CD14-positive monocyte (primary cell): ENCODE measurements at regions not wholly inside any gene's neighbourhood (a gene's known extent, or its start where the extent isn't known, plus 50 kb on each side); places are given as distances from the start of the nearest gene placed in this dataset.

Experiments
- DNase-seq, 3 donors: peaks; one replicate each; pipeline ENCODE4 v3.0.0-alpha.2; 2011 to 2022
- H2AFZ ChIP-seq: 2 replicates; pipeline ENCODE4 v1.6.0; 2012; ENCODE audit warnings: mild to moderate bottlenecking, low read depth, low read length, inconsistent platforms; ENCODE audit not compliant: insufficient read depth, poor library complexity, severe bottlenecking
- H3K27ac ChIP-seq, 2 donors: 1 replicate in 1 of 2; 2 replicates in 1 of 2; pipeline ENCODE4 v1.5.1; 2012 to 2013; ENCODE audit warnings: low read length in 2 of 2, control low read depth in 1 of 2, inconsistent platforms in 1 of 2, low read depth in 1 of 2, mild to moderate bottlenecking in 1 of 2
- H3K27me3 ChIP-seq, 2 donors: one replicate each; pipeline versions ENCODE4 v1.6.0 to v1.6.1; 2011 to 2013; ENCODE audit warnings: low read length in 2 of 2; ENCODE audit not compliant: control insufficient read depth in 2 of 2, insufficient read depth in 2 of 2
- H3K36me3 ChIP-seq, 2 donors: replicated peaks in 1 of 2; 1 replicate in 1 of 2; 2 replicates in 1 of 2; pipeline versions ENCODE4 v1.5.1 to v1.6.1; 2012 to 2013; ENCODE audit warnings: low read length in 2 of 2, control low read depth in 1 of 2, inconsistent platforms in 1 of 2, mild to moderate bottlenecking in 1 of 2; ENCODE audit not compliant: insufficient read depth in 2 of 2, control insufficient read depth in 1 of 2
- H3K4me1 ChIP-seq, 2 donors: 1 replicate in 1 of 2; 2 replicates in 1 of 2; pipeline versions ENCODE4 v1.5.1 to v1.6.1; 2012 to 2013; ENCODE audit warnings: low read length in 2 of 2, control low read depth in 1 of 2, inconsistent platforms in 1 of 2, mild to moderate bottlenecking in 1 of 2, moderate library complexity in 1 of 2; ENCODE audit not compliant: insufficient read depth in 2 of 2, control insufficient read depth in 1 of 2
- H3K4me2 ChIP-seq: replicated peaks from 2 replicates; pipeline ENCODE3; 2012; ENCODE audit warnings: low read length, moderate library complexity, mild to moderate bottlenecking; ENCODE audit not compliant: poor library complexity, severe bottlenecking; ENCODE audit errors: extremely low read depth
- H3K4me3 ChIP-seq, 3 experiments: fragments of 200-600 bp in 1 of 3; sonication (generic) in 1 of 3; replicated peaks in 1 of 3; 1 replicate in 2 of 3; 2 replicates in 1 of 3; pipeline ENCODE4 v1.5.1; 2011 to 2013; ENCODE audit warnings: low read length in 3 of 3, mild to moderate bottlenecking in 3 of 3, control low read depth in 2 of 3, low read depth in 2 of 3, inconsistent platforms in 1 of 3, moderate library complexity in 1 of 3
- H3K79me2 ChIP-seq: 2 replicates; pipeline ENCODE4 v1.6.0; 2012; ENCODE audit warnings: mild to moderate bottlenecking, control low read depth, inconsistent platforms, low read length, moderate library complexity; ENCODE audit not compliant: insufficient read depth
- H3K9ac ChIP-seq: 2 replicates; pipeline ENCODE4 v1.6.0; 2017; ENCODE audit warnings: low read length, mild to moderate bottlenecking; ENCODE audit not compliant: insufficient read depth, poor library complexity, severe bottlenecking
- H3K9me3 ChIP-seq, 2 donors: replicated peaks in 1 of 2; 1 replicate in 1 of 2; 2 replicates in 1 of 2; pipeline versions ENCODE4 v1.5.1 to v1.6.1; 2012 to 2013; ENCODE audit warnings: low read length in 2 of 2, control low read depth in 1 of 2; ENCODE audit not compliant: control insufficient read depth in 1 of 2, insufficient read depth in 1 of 2
- H4K20me1 ChIP-seq: 2 replicates; pipeline ENCODE4 v1.6.0; 2012; ENCODE audit warnings: mild to moderate bottlenecking, low read length, control low read depth, moderate library complexity; ENCODE audit not compliant: insufficient read depth
- H3K27ac Mint-ChIP-seq, 7 donors: one replicate each; pipeline ENCODE4 v1.8.0; 2020; ENCODE audit warnings: mild to moderate bottlenecking in 7 of 7, mixed read lengths in 7 of 7, moderate library complexity in 6 of 7, inconsistent platforms in 2 of 7
- H3K27me3 Mint-ChIP-seq, 3 donors: one replicate each; pipeline ENCODE4 v1.8.0; 2021 to 2022; ENCODE audit warnings: low read depth in 3 of 3, mild to moderate bottlenecking in 3 of 3, mixed read lengths in 3 of 3, moderate library complexity in 3 of 3, inconsistent platforms in 1 of 3
- H3K36me3 Mint-ChIP-seq, 2 donors: one replicate each; pipeline ENCODE4 v1.8.0; 2020; ENCODE audit warnings: mixed read lengths in 2 of 2, inconsistent platforms in 1 of 2, mild to moderate bottlenecking in 1 of 2
- H3K4me1 Mint-ChIP-seq: one replicate; pipeline ENCODE4 v1.8.0; 2020; ENCODE audit warnings: mild to moderate bottlenecking, mixed read lengths
- H3K4me3 Mint-ChIP-seq, 2 donors: one replicate each; pipeline ENCODE4 v1.8.0; 2020; ENCODE audit warnings: mild to moderate bottlenecking in 2 of 2, mixed read lengths in 2 of 2, moderate library complexity in 1 of 2
- H3K9me3 Mint-ChIP-seq, 7 donors: one replicate each; pipeline ENCODE4 v1.8.0; 2020 to 2022; ENCODE audit warnings: mixed read lengths in 7 of 7, mild to moderate bottlenecking in 6 of 7, moderate library complexity in 6 of 7, inconsistent platforms in 2 of 7
- WGBS: methylation state at CpG from one replicate; pipeline ENCODE4 v1.1.5; 2013; ENCODE audit warnings: missing lambda C conversion rate; ENCODE audit not compliant: insufficient coverage; 5-methylcytosine and 5-hydroxymethylcytosine counted together
- intact Hi-C, 2 donors: fragments of 100-400 bp; cut with micrococcal nuclease; formaldehyde crosslinking; loops; one replicate each; pipeline versions ENCODE4 v1.15.0 to v1.15.1; 2023
- TF ChIP-seq, protein P1 (sequence below): fragments of 200-600 bp; IDR thresholded peaks from one replicate; pipeline ENCODE4 v1.8.0; 2022; ENCODE audit warnings: antibody characterized with exemption, mild to moderate bottlenecking

DNA sequence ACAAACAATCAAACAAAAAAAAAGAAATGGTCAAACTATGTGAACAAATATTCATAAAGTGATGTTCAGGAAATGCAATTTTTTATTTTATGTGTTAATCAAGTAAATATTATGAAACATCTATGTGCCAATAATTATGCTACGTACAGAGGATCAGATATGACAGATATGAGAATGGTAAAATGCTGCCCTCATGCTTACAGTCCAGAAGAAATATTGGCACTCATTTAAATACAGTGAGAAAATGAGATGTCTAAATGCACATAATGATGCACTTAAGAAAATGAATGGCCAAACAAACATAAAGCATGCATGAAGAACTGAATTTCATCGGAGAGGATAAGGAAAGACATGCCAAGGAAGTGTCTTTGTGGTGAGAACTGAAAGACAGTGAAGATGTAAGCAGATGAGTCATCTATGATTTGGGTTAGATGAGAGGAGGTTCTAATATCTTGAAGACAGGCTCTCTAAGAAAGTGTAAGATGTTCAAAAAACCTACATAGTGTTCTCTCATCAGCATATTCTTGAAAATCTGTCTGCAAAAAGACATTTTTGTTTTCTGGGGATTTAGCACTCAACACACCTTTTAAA is 1231.1 kb upstream of the ACO1 start:
- no peak overlapping the region for H3K4me3 ChIP-seq
- Mint-ChIP-seq H3K36me3 (no peaks in the 10 kb centered on the region), H3K4me1 (no peaks in the 10 kb centered on the region), H3K27ac (no peak overlapping the region), H3K4me3 (no peak overlapping the region), H3K27me3 (no peaks in the 10 kb centered on the region), H3K9me3 (peaks cover 0 to 3% (median 0%) of the 10 kb centered on the region in 7 donors)
- no peaks in the 10 kb centered on the region for H4K20me1 ChIP-seq
- H3K27me3 ChIP-seq, result no peaks in the 10 kb centered on the region
- no peaks in the 10 kb centered on the region for H3K79me2 ChIP-seq
- TF ChIP-seq, protein P1, sequence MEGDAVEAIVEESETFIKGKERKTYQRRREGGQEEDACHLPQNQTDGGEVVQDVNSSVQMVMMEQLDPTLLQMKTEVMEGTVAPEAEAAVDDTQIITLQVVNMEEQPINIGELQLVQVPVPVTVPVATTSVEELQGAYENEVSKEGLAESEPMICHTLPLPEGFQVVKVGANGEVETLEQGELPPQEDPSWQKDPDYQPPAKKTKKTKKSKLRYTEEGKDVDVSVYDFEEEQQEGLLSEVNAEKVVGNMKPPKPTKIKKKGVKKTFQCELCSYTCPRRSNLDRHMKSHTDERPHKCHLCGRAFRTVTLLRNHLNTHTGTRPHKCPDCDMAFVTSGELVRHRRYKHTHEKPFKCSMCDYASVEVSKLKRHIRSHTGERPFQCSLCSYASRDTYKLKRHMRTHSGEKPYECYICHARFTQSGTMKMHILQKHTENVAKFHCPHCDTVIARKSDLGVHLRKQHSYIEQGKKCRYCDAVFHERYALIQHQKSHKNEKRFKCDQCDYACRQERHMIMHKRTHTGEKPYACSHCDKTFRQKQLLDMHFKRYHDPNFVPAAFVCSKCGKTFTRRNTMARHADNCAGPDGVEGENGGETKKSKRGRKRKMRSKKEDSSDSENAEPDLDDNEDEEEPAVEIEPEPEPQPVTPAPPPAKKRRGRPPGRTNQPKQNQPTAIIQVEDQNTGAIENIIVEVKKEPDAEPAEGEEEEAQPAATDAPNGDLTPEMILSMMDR, result no peak
- no peak overlapping the region for H3K4me2 ChIP-seq
- no peaks in the 10 kb centered on the region for H3K9me3 ChIP-seq
- H2AFZ ChIP-seq, result no peak overlapping the region
- no peak for DNase-seq
- H3K36me3 ChIP-seq, result no peaks in the 10 kb centered on the region
- intact Hi-C loops, result no loop called here
- no peak overlapping the region for H3K9ac ChIP-seq
- no peak overlapping the region for H3K27ac ChIP-seq
- WGBS, result 83% methylated on average over 1 of the region's 2 CpGs
- no peaks in the 10 kb centered on the region for H3K4me1 ChIP-seq

DNA sequence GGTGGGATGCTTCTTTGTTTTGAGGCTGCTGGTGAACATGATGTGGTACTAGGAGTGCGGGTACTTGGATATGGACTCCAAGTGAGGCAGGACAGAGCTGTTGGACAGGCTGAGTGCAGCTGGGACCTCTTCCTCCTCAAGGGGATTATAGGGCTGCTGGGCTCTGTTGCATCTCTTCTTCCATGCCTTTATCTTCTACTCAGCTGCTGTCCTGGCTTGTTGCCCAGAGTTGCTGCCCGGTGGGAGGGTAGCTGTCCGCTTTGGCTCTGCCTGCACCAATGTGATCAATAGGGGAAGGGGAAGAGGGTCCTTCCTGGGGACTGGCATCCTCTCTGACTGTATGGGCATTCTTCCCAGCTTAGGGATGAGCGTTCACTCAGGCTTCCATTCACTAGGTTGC is 1217.9 kb upstream of the ACO1 start:
- no peak overlapping the region for H3K4me3 Mint-ChIP-seq
- no peak overlapping the region for H2AFZ ChIP-seq
- H3K27me3 Mint-ChIP-seq, result peaks cover 0 to 1% (median 0%) of the 10 kb centered on the region in 3 donors
- H4K20me1 ChIP-seq, result no peaks in the 10 kb centered on the region
- H3K36me3 ChIP-seq, result no peaks in the 10 kb centered on the region
- DNase-seq, result no peak
- no peaks in the 10 kb centered on the region for H3K4me1 Mint-ChIP-seq
- no peaks in the 10 kb centered on the region for H3K79me2 ChIP-seq
- H3K4me1 ChIP-seq, result no peaks in the 10 kb centered on the region
- no peaks in the 10 kb centered on the region for H3K27me3 ChIP-seq
- peak overlapping the region in 1 of 7 donors; percentile 59 for H3K27ac Mint-ChIP-seq
- intact Hi-C loops, result no loop called here
- peaks cover 2 to 15% (median 7%) of the 10 kb centered on the region in 7 donors for H3K9me3 Mint-ChIP-seq
- H3K9ac ChIP-seq, result no peak overlapping the region
- H3K27ac ChIP-seq, result no peak overlapping the region
- peaks cover 5 to 10% of the 10 kb centered on the region in 2 donors for H3K9me3 ChIP-seq
- no peaks in the 10 kb centered on the region for H3K36me3 Mint-ChIP-seq
- no peak overlapping the region for H3K4me3 ChIP-seq
- H3K4me2 ChIP-seq, result no peak overlapping the region
- 91% methylated on average over 4 of the region's 4 CpGs for WGBS
- TF ChIP-seq, protein P1, result no peak
